IPS DF 6.9 (cell line): ENCODE measurements at regions not wholly inside any gene's neighbourhood (a gene's known extent, or its start where the extent isn't known, plus 50 kb on each side); places are given as distances from the start of the nearest gene placed in this dataset.
"Not testable (repeated sequence)": the region's sequence is repeated elsewhere in the genome, so short reads cannot be mapped to it uniquely, and the experiment has no call there.

Source experiments
- DNase-seq: peaks from one replicate; pipeline ENCODE4 v3.0.0-alpha.2; 2013; ENCODE audit warnings: low read depth, low spot score
- H3K27ac ChIP-seq: one replicate; pipeline ENCODE4 v1.5.1; 2013; ENCODE audit warnings: low read length, control low read depth
- H3K27me3 ChIP-seq: 2 replicates; pipeline ENCODE4 v1.6.1; 2013; ENCODE audit warnings: mild to moderate bottlenecking, low read length; ENCODE audit not compliant: control insufficient read depth, insufficient read depth
- H3K36me3 ChIP-seq: 2 replicates; pipeline ENCODE4 v1.6.1; 2013; ENCODE audit warnings: low read length; ENCODE audit not compliant: control insufficient read depth, insufficient read depth
- H3K4me1 ChIP-seq: 2 replicates; pipeline ENCODE4 v1.6.1; 2013; ENCODE audit warnings: low read length; ENCODE audit not compliant: control insufficient read depth, insufficient read depth
- H3K4me3 ChIP-seq: 2 replicates; pipeline ENCODE4 v1.5.1; 2013; ENCODE audit warnings: mild to moderate bottlenecking, low read length
- H3K9me3 ChIP-seq: 2 replicates; pipeline ENCODE4 v1.6.1; 2013; ENCODE audit warnings: low read length, inconsistent platforms; ENCODE audit not compliant: control insufficient read depth, insufficient read depth
- WGBS: extraction: QIAGEN DNeasy Blood & Tissue Kit; methylation state at CpG from one replicate; pipeline ENCODE4 v1.1.7; 2013; ENCODE audit warnings: mixed read lengths, missing lambda C conversion rate; ENCODE audit not compliant: insufficient read length, insufficient coverage; 5-methylcytosine and 5-hydroxymethylcytosine counted together

GRCh38 chr3:159877924-159878323, 110.7 kb upstream of the IL12A start:
- Histone ChIP-seq H3K36me3 (no peaks in the 10 kb centered on the region; the same call in 1 of the 2 replicates), H3K4me3 (no peak overlapping the region), H3K27me3 (no peaks in the 10 kb centered on the region), H3K27ac (no peak overlapping the region), H3K9me3 (no peaks in the 10 kb centered on the region), H3K4me1 (no peaks in the 10 kb centered on the region)
- no CpG with 5 or more reads among the region's 5 CpGs for WGBS
- DNase-seq = no peak

DNA sequence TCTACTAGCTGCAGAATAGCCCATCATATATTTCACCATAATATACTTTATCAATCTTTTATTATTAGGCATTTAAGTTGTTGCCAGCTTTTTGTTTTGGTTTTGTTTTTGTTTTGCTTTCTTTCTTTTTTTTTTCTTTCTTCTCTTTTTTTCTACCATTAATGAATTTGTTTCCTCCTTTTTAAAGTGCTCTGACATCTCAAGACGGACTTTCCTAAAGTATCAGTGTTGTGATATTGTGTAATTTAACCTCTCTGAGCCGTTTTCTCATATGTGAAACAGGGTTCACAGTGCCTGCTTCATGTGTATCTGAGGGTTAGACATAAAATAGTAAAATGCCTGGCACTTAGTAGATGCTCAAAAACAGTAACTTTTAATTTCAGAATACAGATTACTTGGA, 109.5 kb upstream of the IL12A start:
- WGBS = no CpG with 5 or more reads among the region's 2 CpGs
- no peak overlapping the region for H3K27ac ChIP-seq
- no peaks in the 10 kb centered on the region for H3K27me3 ChIP-seq
- no peak for DNase-seq
- H3K4me3 ChIP-seq = no peak overlapping the region
- no peaks in the 10 kb centered on the region for H3K4me1 ChIP-seq
- H3K9me3 ChIP-seq = no peaks in the 10 kb centered on the region
- H3K36me3 ChIP-seq = no peaks in the 10 kb centered on the region

DNA sequence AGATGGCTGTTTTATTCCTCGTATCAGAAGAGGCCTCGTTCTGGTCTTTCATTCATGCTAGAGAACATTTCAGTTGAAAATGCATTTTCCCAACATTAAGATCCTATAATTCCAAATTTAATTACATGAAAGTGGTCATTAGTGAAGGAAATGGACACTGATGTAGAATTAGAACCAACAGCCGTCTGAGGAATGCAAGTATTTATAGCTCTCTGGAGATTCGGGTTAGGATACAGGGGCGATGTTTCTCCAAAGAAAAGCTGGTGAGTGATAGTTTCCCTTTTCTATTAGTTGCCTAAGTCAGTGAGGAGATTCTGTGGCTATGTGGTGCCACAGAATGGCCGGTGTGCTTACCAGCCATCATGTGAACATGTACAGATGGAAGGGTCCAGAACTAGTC, 109.0 kb upstream of the IL12A start:
- no peak overlapping the region for H3K4me3 ChIP-seq
- no CpG with 5 or more reads among the region's 6 CpGs for WGBS
- no peaks in the 10 kb centered on the region for H3K36me3 ChIP-seq
- no peaks in the 10 kb centered on the region for H3K9me3 ChIP-seq
- no peak overlapping the region for H3K27ac ChIP-seq
- no peaks in the 10 kb centered on the region for H3K27me3 ChIP-seq
- DNase-seq = no peak
- no peaks in the 10 kb centered on the region for H3K4me1 ChIP-seq

DNA sequence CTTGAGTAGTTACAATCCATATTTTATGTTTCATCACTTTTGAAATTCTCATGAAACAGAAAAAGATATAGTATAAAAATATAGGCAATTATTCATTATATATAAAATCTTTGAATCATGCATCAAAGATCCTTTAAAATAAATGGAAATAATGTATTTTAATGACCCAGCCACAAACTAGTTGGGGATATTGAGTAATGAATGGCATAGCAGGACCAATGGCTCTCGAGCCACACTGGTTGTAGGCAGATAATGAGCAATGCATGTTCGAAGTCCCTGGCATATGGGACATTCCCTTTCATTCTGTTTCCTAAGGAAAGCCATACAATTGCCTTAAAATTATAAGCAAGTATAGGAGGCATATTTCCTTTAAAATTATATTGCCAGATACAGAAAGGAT, 107.4 kb upstream of the IL12A start:
- H3K4me3 ChIP-seq = no peak overlapping the region
- no peak overlapping the region for H3K27ac ChIP-seq
- WGBS = no CpG with 5 or more reads among the region's 2 CpGs
- no peak for DNase-seq
- no peaks in the 10 kb centered on the region for H3K9me3 ChIP-seq
- H3K36me3 ChIP-seq = no peaks in the 10 kb centered on the region
- no peaks in the 10 kb centered on the region for H3K4me1 ChIP-seq
- no peaks in the 10 kb centered on the region for H3K27me3 ChIP-seq

DNA sequence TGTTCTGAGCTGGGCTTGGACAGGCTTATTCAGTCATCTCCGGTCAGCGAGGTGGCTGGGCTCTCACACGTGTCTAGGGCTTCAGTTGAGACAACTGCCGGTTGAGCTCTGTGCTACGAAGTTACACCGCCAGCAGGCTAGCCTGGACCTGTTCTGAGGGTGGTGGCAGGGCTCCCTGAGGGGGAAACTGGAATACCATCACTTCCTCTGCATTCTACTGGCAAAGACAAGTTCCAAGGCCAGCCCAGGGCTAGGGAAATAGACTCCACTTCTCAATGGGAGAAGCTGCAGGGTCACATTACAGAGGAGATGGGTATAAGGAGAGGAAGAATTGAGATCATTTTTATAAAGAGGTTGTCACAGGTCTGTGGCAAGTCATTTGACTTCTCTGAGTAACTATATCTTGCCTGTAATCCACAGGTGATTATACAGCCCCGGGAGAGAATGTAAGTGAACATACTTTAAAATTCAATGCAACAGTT, 106.8 kb upstream of the IL12A start:
- no peak for DNase-seq
- no CpG with 5 or more reads among the region's 7 CpGs for WGBS
- H3K4me3 ChIP-seq = no peak overlapping the region
- H3K9me3 ChIP-seq = no peaks in the 10 kb centered on the region
- H3K27ac ChIP-seq = no peak overlapping the region
- no peaks in the 10 kb centered on the region for H3K4me1 ChIP-seq
- no peaks in the 10 kb centered on the region for H3K27me3 ChIP-seq
- no peaks in the 10 kb centered on the region for H3K36me3 ChIP-seq

GRCh38 chr3:159882367-159882766, 106.3 kb upstream of the IL12A start:
- no peak for DNase-seq
- no CpG with 5 or more reads among the region's 3 CpGs for WGBS
- no peaks in the 10 kb centered on the region for H3K36me3 ChIP-seq
- no peak overlapping the region for H3K27ac ChIP-seq
- H3K4me3 ChIP-seq = no peak overlapping the region
- H3K9me3 ChIP-seq = no peaks in the 10 kb centered on the region
- H3K27me3 ChIP-seq = no peaks in the 10 kb centered on the region
- H3K4me1 ChIP-seq = no peaks in the 10 kb centered on the region

GRCh38 chr3:159882790-159883779, 105.5 kb upstream of the IL12A start:
- no peaks in the 10 kb centered on the region for H3K27me3 ChIP-seq
- no peak for DNase-seq
- H3K4me3 ChIP-seq = no peak overlapping the region
- H3K36me3 ChIP-seq = no peaks in the 10 kb centered on the region
- H3K4me1 ChIP-seq = no peaks in the 10 kb centered on the region
- H3K27ac ChIP-seq = no peak overlapping the region
- no peaks in the 10 kb centered on the region for H3K9me3 ChIP-seq
- no CpG with 5 or more reads among the region's 12 CpGs for WGBS

- H3K4me1 ChIP-seq = no peaks in the 10 kb centered on the region
Measured at GRCh38 chr3:159884661-159885402, 103.8 kb upstream of the IL12A start.

DNA sequence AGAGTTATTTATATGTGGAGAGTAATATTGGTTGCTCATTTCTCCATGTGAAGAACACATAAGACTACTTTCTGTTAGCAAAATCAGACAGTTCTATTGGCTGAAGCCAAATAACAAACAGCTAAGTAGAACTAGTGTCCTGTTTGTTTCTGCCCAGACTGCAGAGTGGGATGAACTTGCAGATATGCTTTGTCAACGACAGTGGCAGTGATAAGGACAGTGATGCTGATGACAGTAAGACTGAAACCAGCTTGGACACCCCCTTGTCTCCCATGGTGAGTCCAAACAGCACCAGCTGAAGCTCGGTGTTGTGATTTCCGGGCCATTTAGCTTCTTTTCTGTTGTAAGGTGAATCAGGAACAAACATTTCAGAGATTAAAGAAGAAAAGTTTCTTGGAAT, 102.6 kb upstream of the IL12A start:
- WGBS = no CpG with 5 or more reads among the region's 3 CpGs
- H3K9me3 ChIP-seq = no peaks in the 10 kb centered on the region
- H3K27ac ChIP-seq = no peak overlapping the region
- H3K27me3 ChIP-seq = no peaks in the 10 kb centered on the region
- no peak overlapping the region for H3K4me3 ChIP-seq
- no peaks in the 10 kb centered on the region for H3K4me1 ChIP-seq
- no peaks in the 10 kb centered on the region for H3K36me3 ChIP-seq
- DNase-seq = no peak

More at GRCh38 chr3:159884661-159885402, 103.8 kb upstream of the IL12A start:
- WGBS = no CpG with 5 or more reads among the region's 3 CpGs
- H3K27me3 ChIP-seq = no peaks in the 10 kb centered on the region
- H3K4me3 ChIP-seq = no peak overlapping the region
- DNase-seq = no peak
- no peaks in the 10 kb centered on the region for H3K36me3 ChIP-seq
- H3K27ac ChIP-seq = no peak overlapping the region
- no peaks in the 10 kb centered on the region for H3K9me3 ChIP-seq

- WGBS = no CpG with 5 or more reads among the region's 6 CpGs
- H3K27me3 ChIP-seq, H3K36me3 ChIP-seq, H3K27ac ChIP-seq, H3K4me1 ChIP-seq, DNase-seq, H3K9me3 ChIP-seq, H3K4me3 ChIP-seq: not testable (repeated sequence)
Measured at GRCh38 chr3:159886530-159886929, 102.1 kb upstream of the IL12A start.
